ENCODE measurements at regions not wholly inside any gene's neighbourhood (a gene's known extent, or its start where the extent isn't known, plus 50 kb on each side); places are given as distances from the start of the nearest gene placed in this dataset.
"Not testable (repeated sequence)": the region's sequence is repeated elsewhere in the genome, so short reads cannot be mapped to it uniquely, and the experiment has no call there.

GRCh38 chr1:79499541-79499940, 493.0 kb upstream of the ADGRL4 start:
- no peaks in the 10 kb centered on the region for H3K9me3 ChIP-seq (ENCODE audit: control insufficient read depth in 1 of 2, insufficient read depth in 1 of 2, low read length in 2 of 2)
- POLR2A ChIA-PET, result no interaction called here
- H3K27ac ChIP-seq (ENCODE audit: low read depth in 1 of 2, low read length in 2 of 2), result no peak overlapping the region
- TF ChIP-seq, protein P1, sequence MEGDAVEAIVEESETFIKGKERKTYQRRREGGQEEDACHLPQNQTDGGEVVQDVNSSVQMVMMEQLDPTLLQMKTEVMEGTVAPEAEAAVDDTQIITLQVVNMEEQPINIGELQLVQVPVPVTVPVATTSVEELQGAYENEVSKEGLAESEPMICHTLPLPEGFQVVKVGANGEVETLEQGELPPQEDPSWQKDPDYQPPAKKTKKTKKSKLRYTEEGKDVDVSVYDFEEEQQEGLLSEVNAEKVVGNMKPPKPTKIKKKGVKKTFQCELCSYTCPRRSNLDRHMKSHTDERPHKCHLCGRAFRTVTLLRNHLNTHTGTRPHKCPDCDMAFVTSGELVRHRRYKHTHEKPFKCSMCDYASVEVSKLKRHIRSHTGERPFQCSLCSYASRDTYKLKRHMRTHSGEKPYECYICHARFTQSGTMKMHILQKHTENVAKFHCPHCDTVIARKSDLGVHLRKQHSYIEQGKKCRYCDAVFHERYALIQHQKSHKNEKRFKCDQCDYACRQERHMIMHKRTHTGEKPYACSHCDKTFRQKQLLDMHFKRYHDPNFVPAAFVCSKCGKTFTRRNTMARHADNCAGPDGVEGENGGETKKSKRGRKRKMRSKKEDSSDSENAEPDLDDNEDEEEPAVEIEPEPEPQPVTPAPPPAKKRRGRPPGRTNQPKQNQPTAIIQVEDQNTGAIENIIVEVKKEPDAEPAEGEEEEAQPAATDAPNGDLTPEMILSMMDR (IDR thresholded peaks at IDR 0.05), result no peak
- no peaks in the 10 kb centered on the region for H3K36me3 ChIP-seq (ENCODE audit: insufficient read depth, low read length)
- Mint-ChIP-seq H3K36me3 (ENCODE audit: low read depth) (no peaks in the 10 kb centered on the region), H3K27ac (no peak overlapping the region), H3K4me1 (ENCODE audit: low read depth) (no peaks in the 10 kb centered on the region), H3K9me3 (no peaks in the 10 kb centered on the region), H3K27me3 (no peaks in the 10 kb centered on the region), H3K4me3 (no peak overlapping the region)
- CTCF ChIA-PET, result no interaction called here
- no peak overlapping the region for H3K4me3 ChIP-seq (ENCODE audit: low read length)
- intact Hi-C loops (cut with DNase I, micrococcal nuclease), result no loop called here
- no peak for ATAC-seq (ENCODE audit: poor library complexity)
- no peak for DNase-seq
- no peaks in the 10 kb centered on the region for H3K4me1 ChIP-seq (ENCODE audit: insufficient read depth, low read length)
- no peaks in the 10 kb centered on the region for H3K27me3 ChIP-seq (ENCODE audit: control insufficient read depth in 1 of 2, insufficient read depth in 2 of 2, low read length in 2 of 2)

- Mint-ChIP-seq H3K4me3 (no peak overlapping the region), H3K4me1 (ENCODE audit: low read depth) (no peaks in the 10 kb centered on the region), H3K27me3 (no peaks in the 10 kb centered on the region), H3K27ac (no peak overlapping the region), H3K36me3 (ENCODE audit: low read depth) (no peaks in the 10 kb centered on the region), H3K9me3 (no peaks in the 10 kb centered on the region)
- intact Hi-C loops (cut with DNase I, micrococcal nuclease), result no loop called here
- TF ChIP-seq, protein P1 (IDR thresholded peaks at IDR 0.05), result no peak
- Histone ChIP-seq H3K27me3 (ENCODE audit: control insufficient read depth in 1 of 2, insufficient read depth in 2 of 2, low read length in 2 of 2) (no peaks in the 10 kb centered on the region), H3K4me3 (ENCODE audit: low read length) (no peak overlapping the region), H3K36me3 (ENCODE audit: insufficient read depth, low read length) (no peaks in the 10 kb centered on the region), H3K4me1 (ENCODE audit: insufficient read depth, low read length) (no peaks in the 10 kb centered on the region), H3K27ac (ENCODE audit: low read depth in 1 of 2, low read length in 2 of 2) (no peak overlapping the region), H3K9me3 (ENCODE audit: control insufficient read depth in 1 of 2, insufficient read depth in 1 of 2, low read length in 2 of 2) (no peaks in the 10 kb centered on the region)
- ChIA-PET CTCF (no interaction called here), POLR2A (no interaction called here)
- DNase-seq (no peak), ATAC-seq (ENCODE audit: poor library complexity) (no peak)
These were observed 490.8 kb upstream of the ADGRL4 start for GRCh38 chr1:79497193-79497773.

DNA sequence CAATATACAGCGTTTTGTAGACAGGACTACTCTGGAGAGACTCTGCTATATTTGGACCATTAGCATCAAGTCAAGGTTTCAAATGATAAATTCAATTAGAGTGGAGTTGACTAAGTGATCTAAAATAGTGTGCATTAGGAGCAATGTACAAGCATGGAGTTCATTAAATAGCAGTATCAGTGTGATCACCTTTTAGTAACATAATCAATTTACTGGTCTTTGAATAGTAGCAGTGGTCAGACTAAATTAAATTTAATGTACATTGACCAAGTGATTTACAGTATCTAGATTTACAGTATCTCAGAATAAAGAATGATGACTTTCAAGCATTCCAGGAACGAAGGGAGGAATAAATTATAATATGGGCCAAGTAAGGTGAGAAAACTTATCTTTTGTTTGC, 489.6 kb upstream of the ADGRL4 start:
- Mint-ChIP-seq H3K27me3 (no peaks in the 10 kb centered on the region), H3K4me1 (ENCODE audit: low read depth) (no peaks in the 10 kb centered on the region), H3K27ac (no peak overlapping the region), H3K4me3 (no peak overlapping the region), H3K36me3 (ENCODE audit: low read depth) (no peaks in the 10 kb centered on the region), H3K9me3 (no peaks in the 10 kb centered on the region)
- ChIA-PET CTCF (no interaction called here), POLR2A (no interaction called here)
- peaks cover 0 to 4% of the 10 kb centered on the region in 2 experiments for H3K9me3 ChIP-seq (ENCODE audit: control insufficient read depth in 1 of 2, insufficient read depth in 1 of 2, low read length in 2 of 2)
- TF ChIP-seq, protein P1 (IDR thresholded peaks at IDR 0.05), result no peak
- ATAC-seq (ENCODE audit: poor library complexity) (no peak), DNase-seq (no peak)
- H3K36me3 ChIP-seq (ENCODE audit: insufficient read depth, low read length), result no peaks in the 10 kb centered on the region
- no peak overlapping the region for H3K27ac ChIP-seq (ENCODE audit: low read depth in 1 of 2, low read length in 2 of 2)
- H3K4me1 ChIP-seq (ENCODE audit: insufficient read depth, low read length), result no peaks in the 10 kb centered on the region
- no peak overlapping the region for H3K4me3 ChIP-seq (ENCODE audit: low read length)
- intact Hi-C loops (cut with DNase I, micrococcal nuclease), result no loop called here
- H3K27me3 ChIP-seq (ENCODE audit: control insufficient read depth in 1 of 2, insufficient read depth in 2 of 2, low read length in 2 of 2), result no peaks in the 10 kb centered on the region

DNA sequence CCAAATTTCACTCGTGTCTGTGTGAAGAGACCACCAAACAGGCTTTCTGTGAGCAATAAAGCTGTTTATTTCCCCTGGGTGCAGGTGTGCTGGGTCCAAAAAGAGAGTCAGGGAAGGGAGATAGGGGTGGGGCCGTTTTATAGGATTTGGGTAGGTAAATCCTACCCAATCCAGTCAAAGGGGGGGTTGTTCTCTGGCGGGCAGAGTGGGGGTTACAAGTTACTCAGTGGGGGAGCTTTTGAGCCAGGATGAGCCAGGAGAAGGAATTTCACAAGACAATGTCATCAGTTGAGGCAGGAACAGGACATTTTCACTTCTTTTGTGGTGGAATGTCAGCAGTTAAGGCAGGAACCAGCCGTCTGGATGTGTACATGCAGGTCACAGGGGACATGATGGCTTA, 487.2 kb upstream of the ADGRL4 start:
- H3K27me3 ChIP-seq (ENCODE audit: control insufficient read depth in 1 of 2, insufficient read depth in 2 of 2, low read length in 2 of 2); CTCF ChIA-PET; H3K4me3 ChIP-seq (ENCODE audit: low read length); H3K27me3 Mint-ChIP-seq; H3K4me1 Mint-ChIP-seq (ENCODE audit: low read depth); H3K9me3 ChIP-seq (ENCODE audit: control insufficient read depth in 1 of 2, insufficient read depth in 1 of 2, low read length in 2 of 2); H3K27ac Mint-ChIP-seq; H3K9me3 Mint-ChIP-seq; intact Hi-C loops (cut with DNase I, micrococcal nuclease); H3K4me3 Mint-ChIP-seq; POLR2A ChIA-PET; ATAC-seq (ENCODE audit: poor library complexity); H3K4me1 ChIP-seq (ENCODE audit: insufficient read depth, low read length); H3K27ac ChIP-seq (ENCODE audit: low read depth in 1 of 2, low read length in 2 of 2); H3K36me3 ChIP-seq (ENCODE audit: insufficient read depth, low read length); H3K36me3 Mint-ChIP-seq (ENCODE audit: low read depth); DNase-seq: not testable (repeated sequence)

GRCh38 chr1:79488572-79489121, 482.1 kb upstream of the ADGRL4 start:
- H3K27ac Mint-ChIP-seq; H3K4me1 ChIP-seq (ENCODE audit: insufficient read depth, low read length); POLR2A ChIA-PET: not testable (repeated sequence)

More at GRCh38 chr1:79488572-79489121, 482.1 kb upstream of the ADGRL4 start:
- H3K4me1 Mint-ChIP-seq (ENCODE audit: low read depth); DNase-seq; H3K27me3 Mint-ChIP-seq; H3K9me3 Mint-ChIP-seq; H3K27me3 ChIP-seq (ENCODE audit: control insufficient read depth in 1 of 2, insufficient read depth in 2 of 2, low read length in 2 of 2); H3K27ac ChIP-seq (ENCODE audit: low read depth in 1 of 2, low read length in 2 of 2); H3K4me3 Mint-ChIP-seq; H3K36me3 Mint-ChIP-seq (ENCODE audit: low read depth); CTCF ChIA-PET; H3K4me3 ChIP-seq (ENCODE audit: low read length); ATAC-seq (ENCODE audit: poor library complexity); H3K9me3 ChIP-seq (ENCODE audit: control insufficient read depth in 1 of 2, insufficient read depth in 1 of 2, low read length in 2 of 2); intact Hi-C loops (cut with DNase I, micrococcal nuclease); H3K36me3 ChIP-seq (ENCODE audit: insufficient read depth, low read length): not testable (repeated sequence)
